GM12878 (cell line): ENCODE measurements at regions not wholly inside any gene's neighbourhood (a gene's known extent, or its start where the extent isn't known, plus 50 kb on each side); places are given as distances from the start of the nearest gene placed in this dataset.

Source experiments
- ATAC-seq: fragments of 200-7000 bp; cut with Tn5 transposase; 3 replicates; pipeline ENCODE4 v1.9.1; 2020; ENCODE audit warnings: mild to moderate bottlenecking, moderate library complexity
- BruUV-seq: library from RNA; stranded (reverse); fragments of 400-500 nt; replicated peaks from 2 replicates; lab custom pipeline; 2021; lab: Mats Ljungman, UMichigan
- CTCF ChIA-PET: fragments of 300-600 bp; sonication (Branson Sonifier 250); formaldehyde crosslinking; extraction: SDS; loops from one replicate; lab custom pipeline; 2021; ENCODE audit warnings: inconsistent platforms; lab: Yijun Ruan, JAX
- POLR2A ChIA-PET: fragments of 350-600 bp; formaldehyde crosslinking; extraction: SDS; loops from one replicate; lab custom pipeline; 2021; ENCODE audit warnings: inconsistent platforms; lab: Charles Lee
- RAD21 ChIA-PET: fragments of 300-600 bp; sonication (Branson Sonifier 250); formaldehyde crosslinking; loops from one replicate; lab custom pipeline; 2023; ENCODE audit warnings: antibody characterized with exemption; ENCODE audit not compliant: unreplicated experiment; lab: Charles Lee
- SMC1A ChIA-PET: fragments of 300-600 bp; sonication (Branson Sonifier 250); formaldehyde crosslinking; loops from one replicate; lab custom pipeline; 2023; ENCODE audit not compliant: unreplicated experiment, uncharacterized antibody; lab: Charles Lee
- DNase-seq: peaks from one replicate; pipeline ENCODE4 v3.0.0-alpha.2; 2011; ENCODE audit warnings: low read depth, low spot score
- FAIRE-seq: peaks from 3 replicates; lab custom pipeline; 2011; peaks lifted over from hg19 to GRCh38; lab: Jason Lieb, UNC
- H2AFZ ChIP-seq: 2 replicates; pipeline ENCODE4 v1.6.0; 2011; ENCODE audit warnings: low read depth, low read length, control low read depth; ENCODE audit not compliant: control insufficient read depth
- H3K27ac ChIP-seq: 2 replicates; pipeline ENCODE4 v1.5.1; 2011; ENCODE audit warnings: control low read depth; ENCODE audit not compliant: control insufficient read depth, insufficient read depth
- H3K27me3 ChIP-seq, 2 experiments: replicated peaks in 1 of 2; 2 replicates each; pipeline versions ENCODE4 v1.6.0 to v1.6.1; 2011; ENCODE audit warnings: low read length in 1 of 2; ENCODE audit not compliant: control insufficient read depth in 2 of 2, insufficient read depth in 2 of 2
- H3K36me3 ChIP-seq, 2 experiments: 2 replicates each; pipeline ENCODE4 v1.5.1; 2011; ENCODE audit warnings: low read length in 1 of 2; ENCODE audit not compliant: control insufficient read depth in 2 of 2, insufficient read depth in 2 of 2
- H3K4me1 ChIP-seq: 2 replicates; pipeline ENCODE4 v1.6.1; 2011; ENCODE audit warnings: mild to moderate bottlenecking, low read length, moderate library complexity, mixed read lengths; ENCODE audit not compliant: control insufficient read depth, insufficient read depth
- H3K4me2 ChIP-seq: 2 replicates; pipeline ENCODE4 v1.6.0; 2011; ENCODE audit warnings: control low read depth; ENCODE audit not compliant: control insufficient read depth, insufficient read depth
- H3K4me3 ChIP-seq: fragments of 200-600 bp; sonication (generic); 2 replicates; pipeline ENCODE4 v1.5.1; 2016
- H3K79me2 ChIP-seq: 2 replicates; pipeline ENCODE4 v1.6.0; 2011; ENCODE audit warnings: low read length; ENCODE audit not compliant: control insufficient read depth, insufficient read depth
- H3K9ac ChIP-seq: 2 replicates; pipeline ENCODE4 v1.8.0; 2011; ENCODE audit warnings: low read length, control low read depth, mixed read lengths; ENCODE audit not compliant: control insufficient read depth, insufficient read depth
- H3K9me3 ChIP-seq: replicated peaks from 3 replicates; pipeline ENCODE4 v1.5.1; 2011; ENCODE audit warnings: mild to moderate bottlenecking, low read length; ENCODE audit not compliant: control insufficient read depth, insufficient read depth
- H4K20me1 ChIP-seq: 2 replicates; pipeline ENCODE4 v1.6.0; 2011; ENCODE audit not compliant: control insufficient read depth, insufficient read depth
- CEBPB ChIP-seq, 2 experiments: fragments of 150-350 bp in 1 of 2; IDR thresholded peaks; 2 replicates each; pipeline ENCODE4 v1.6.1; 2012 to 2014; ENCODE audit warnings: low read depth in 2 of 2, low read length in 2 of 2, borderline replicate concordance in 1 of 2, inconsistent platforms in 1 of 2
- CUX1 ChIP-seq: IDR thresholded peaks from 2 replicates; pipeline ENCODE4 v1.6.1; 2012; ENCODE audit warnings: improper control_type of control experiment, low read depth, low read length; ENCODE audit not compliant: insufficient replicate concordance
- HDAC2 ChIP-seq: fragments of 200-600 bp; sonication (generic); IDR thresholded peaks from 2 replicates; pipeline ENCODE4 v1.6.1; 2017
- IRF5 ChIP-seq: fragments of 450-650 bp; IDR thresholded peaks from 2 replicates; pipeline ENCODE4 v1.6.1; 2017; ENCODE audit warnings: borderline replicate concordance
- JUND ChIP-seq: IDR thresholded peaks from 2 replicates; pipeline ENCODE4 v1.6.1; 2012; ENCODE audit warnings: low read depth, mild to moderate bottlenecking, low read length, improper control_type of control experiment, moderate library complexity
- MEF2A ChIP-seq: IDR thresholded peaks from 2 replicates; pipeline ENCODE4 v1.6.1; 2011; ENCODE audit warnings: low read depth, mild to moderate bottlenecking, low read length, moderate library complexity; ENCODE audit not compliant: insufficient read depth
- MTA2 ChIP-seq: fragments of 450-650 bp; IDR thresholded peaks from 2 replicates; pipeline ENCODE4 v1.6.1; 2016; ENCODE audit warnings: low read depth, mild to moderate bottlenecking, moderate library complexity
- MXI1 ChIP-seq: fragments of 150-350 bp; IDR thresholded peaks from 2 replicates; pipeline ENCODE4 v1.6.1; 2011; ENCODE audit warnings: low read depth, mild to moderate bottlenecking, inconsistent platforms, low read length, improper control_type of control experiment
- POLR2AphosphoS5 ChIP-seq: IDR thresholded peaks from 2 replicates; pipeline ENCODE4 v1.6.1; 2011; ENCODE audit warnings: mild to moderate bottlenecking, low read length, inconsistent platforms
- RFX5 ChIP-seq: IDR thresholded peaks from 2 replicates; pipeline ENCODE4 v1.6.1; 2011; ENCODE audit warnings: low read depth, low read length, improper control_type of control experiment
- SMAD5 ChIP-seq: IDR thresholded peaks from 2 replicates; pipeline ENCODE4 v1.6.1; 2016; ENCODE audit warnings: antibody characterized with exemption, low read depth
- WGBS: methylation state at CpG from one replicate; pipeline ENCODE4 v1.1.6; 2016; ENCODE audit warnings: low lambda C conversion rate; ENCODE audit not compliant: insufficient replicate concordance, insufficient coverage; ENCODE audit errors: missing lambda C conversion rate; 5-methylcytosine and 5-hydroxymethylcytosine counted together
- in situ Hi-C: fragments of 300-500 bp; cut with MboI; formaldehyde crosslinking; loops from 9 replicates; pipeline ENCODE4 v1.14.3; 2018; ENCODE audit warnings: mixed read lengths
- intact Hi-C: fragments of 100-400 bp; cut with micrococcal nuclease; formaldehyde crosslinking; loops from one replicate; pipeline ENCODE4 v1.14.2; 2022; ENCODE audit not compliant: unreplicated experiment
- TF ChIP-seq, protein P1 (sequence below): IDR thresholded peaks from 2 replicates; pipeline ENCODE4 v1.6.1; 2012; ENCODE audit warnings: low read depth, low read length, improper control_type of control experiment

DNA sequence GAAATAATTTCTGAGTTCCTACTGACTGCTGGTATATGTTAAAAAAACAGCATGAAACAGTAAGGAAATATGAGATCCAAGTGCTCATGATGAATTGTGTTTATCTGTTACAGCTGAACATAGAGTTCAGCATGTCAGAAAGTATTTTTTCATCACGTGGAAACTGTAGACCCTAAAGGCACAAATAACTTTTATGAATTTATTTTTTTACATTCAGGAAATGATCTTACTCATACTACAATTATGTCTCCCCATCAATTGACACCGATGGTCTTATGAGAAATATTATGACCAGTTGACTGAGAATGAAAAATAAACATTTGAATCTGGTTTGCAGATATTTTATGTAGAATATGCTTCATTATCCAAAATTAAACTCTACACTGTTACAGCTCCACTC, 283.1 kb upstream of the SPANXN4 start:
- in situ Hi-C loops, result no loop called here
- no peak overlapping the region for H3K4me3 ChIP-seq
- H3K36me3 ChIP-seq, result no peaks in the 10 kb centered on the region
- ChIA-PET POLR2A (no interaction called here), RAD21 (no interaction called here), SMC1A (no interaction called here), CTCF (no interaction called here)
- H4K20me1 ChIP-seq, result no peaks in the 10 kb centered on the region
- H3K27ac ChIP-seq, result no peak overlapping the region
- no TSS peak for BruUV-seq
- H3K4me2 ChIP-seq, result no peak overlapping the region
- FAIRE-seq, result no peak
- 2% methylated on average over 2 of the region's 2 CpGs for WGBS
- no peaks in the 10 kb centered on the region; the same call in 2 of the 3 replicates for H3K9me3 ChIP-seq
- intact Hi-C loops, result no loop called here
- no peaks in the 10 kb centered on the region for H3K27me3 ChIP-seq
- no peak for TF ChIP-seq RFX5
- TF ChIP-seq SMAD5, result no peak
- no peak for TF ChIP-seq POLR2AphosphoS5
- TF ChIP-seq JUND, result no peak
- no peak for TF ChIP-seq MTA2
- no peak for TF ChIP-seq CUX1
- TF ChIP-seq HDAC2, result no peak
- TF ChIP-seq MEF2A, result no peak
- TF ChIP-seq, protein P1, sequence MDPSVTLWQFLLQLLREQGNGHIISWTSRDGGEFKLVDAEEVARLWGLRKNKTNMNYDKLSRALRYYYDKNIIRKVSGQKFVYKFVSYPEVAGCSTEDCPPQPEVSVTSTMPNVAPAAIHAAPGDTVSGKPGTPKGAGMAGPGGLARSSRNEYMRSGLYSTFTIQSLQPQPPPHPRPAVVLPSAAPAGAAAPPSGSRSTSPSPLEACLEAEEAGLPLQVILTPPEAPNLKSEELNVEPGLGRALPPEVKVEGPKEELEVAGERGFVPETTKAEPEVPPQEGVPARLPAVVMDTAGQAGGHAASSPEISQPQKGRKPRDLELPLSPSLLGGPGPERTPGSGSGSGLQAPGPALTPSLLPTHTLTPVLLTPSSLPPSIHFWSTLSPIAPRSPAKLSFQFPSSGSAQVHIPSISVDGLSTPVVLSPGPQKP, result no peak
- no peak for TF ChIP-seq MXI1
- no peak for TF ChIP-seq IRF5
- TF ChIP-seq CEBPB (IDR thresholded peaks at IDR 0.05; ENCODE audit: borderline replicate concordance in 1 of 2, low read depth in 2 of 2, low read length in 2 of 2), result no peak
- no peak overlapping the region for H3K9ac ChIP-seq
- ATAC-seq, result no peak
- no peak overlapping the region for H2AFZ ChIP-seq
- no peak for DNase-seq
- no peaks in the 10 kb centered on the region for H3K4me1 ChIP-seq
- no peaks in the 10 kb centered on the region for H3K79me2 ChIP-seq
